Stimulated activated CD8-positive, alpha-beta memory T cell treated with anti-CD3 and anti-CD28 coated beads, Interleukin-2, amount 100 ng/mL, for 48 hours (primary cell): ENCODE measurements at regions not wholly inside any gene's neighbourhood (a gene's known extent, or its start where the extent isn't known, plus 50 kb on each side); places are given as distances from the start of the nearest gene placed in this dataset.

Experiments
- DNase-seq, 2 donors: peaks; one replicate each; pipeline ENCODE4 v3.0.0-alpha.2; 2020; ENCODE audit warnings: low read depth in 2 of 2

GRCh38 chr10:4265964-4266363 lies 481.0 kb upstream of the KLF6 start:
- DNase-seq = no peak

- no peak for DNase-seq
Observed at GRCh38 chr10:4264209-4264865, 479.3 kb upstream of the KLF6 start.

- no peak for DNase-seq
Observed at GRCh38 chr10:4263601-4263921, 478.6 kb upstream of the KLF6 start.

GRCh38 chr10:4262870-4263600 lies 478.0 kb upstream of the KLF6 start:
- DNase-seq = no peak

GRCh38 chr10:4262449-4262848 lies 477.4 kb upstream of the KLF6 start:
- no peak for DNase-seq

- DNase-seq = no peak
Observed at GRCh38 chr10:4260483-4261124, 475.6 kb upstream of the KLF6 start.

DNA sequence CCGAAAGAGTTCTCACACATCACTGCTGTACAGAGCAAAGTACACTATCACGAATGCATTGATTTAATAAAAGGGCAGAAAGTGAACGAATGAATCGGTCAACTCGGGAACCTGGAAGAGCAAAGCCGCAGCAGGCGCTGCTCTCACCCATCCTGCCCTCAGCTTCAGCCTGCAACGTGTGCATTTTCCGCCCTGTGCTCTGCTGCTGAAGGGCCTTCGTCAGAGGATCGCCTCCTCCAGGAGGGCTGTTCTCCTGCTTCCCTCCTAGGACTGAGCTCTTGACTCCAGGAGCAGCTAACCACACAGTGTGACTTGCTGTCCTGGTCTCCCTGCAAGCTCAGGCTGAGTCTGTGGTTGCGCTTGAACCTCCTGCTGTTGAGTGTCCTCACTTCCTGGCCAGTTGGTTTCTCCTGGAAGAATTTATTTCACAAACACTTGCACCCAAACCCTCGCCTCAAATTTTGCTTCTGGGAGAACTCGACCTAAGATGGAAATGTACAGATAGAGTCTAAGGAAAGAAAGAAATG lies 473.0 kb upstream of the KLF6 start:
- DNase-seq = no peak

DNA sequence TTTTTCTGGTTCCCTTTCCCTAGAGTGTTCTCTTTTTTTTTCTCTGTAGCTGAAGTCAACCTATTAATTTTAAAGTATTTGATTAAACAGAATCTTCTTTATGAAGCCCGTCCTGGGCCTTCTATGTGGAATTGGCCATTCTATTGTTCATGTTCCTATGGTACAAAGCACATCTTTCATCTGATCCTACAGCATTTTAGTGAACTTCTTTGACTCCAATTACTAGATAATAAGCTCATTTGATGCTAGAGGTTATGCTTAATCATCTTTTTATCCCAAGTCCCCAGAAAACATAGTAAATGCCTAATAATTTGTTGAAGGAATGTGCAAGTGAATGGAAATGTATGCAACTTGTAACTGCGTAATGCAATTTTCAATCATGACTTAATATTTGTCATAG lies 472.0 kb upstream of the KLF6 start:
- no peak for DNase-seq

DNA sequence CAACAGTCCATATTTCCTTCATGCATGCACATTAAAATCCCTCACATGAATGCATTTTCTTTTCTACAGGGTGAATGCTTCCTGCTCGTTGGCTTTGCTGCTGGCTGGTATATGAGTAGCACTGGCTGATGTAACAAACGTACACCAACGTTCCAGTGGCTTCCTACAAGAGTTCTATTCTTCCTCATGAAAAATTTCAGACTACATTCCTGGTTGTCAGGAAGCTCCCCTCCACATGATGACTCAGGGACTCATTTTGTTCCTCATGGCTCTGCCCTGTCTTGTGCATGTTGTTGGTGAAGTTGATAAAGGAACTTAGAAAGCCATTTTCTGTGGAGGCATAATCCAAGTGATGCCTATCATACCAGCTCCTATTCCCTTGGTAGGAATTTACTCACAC lies 470.7 kb upstream of the KLF6 start:
- no peak for DNase-seq

DNA sequence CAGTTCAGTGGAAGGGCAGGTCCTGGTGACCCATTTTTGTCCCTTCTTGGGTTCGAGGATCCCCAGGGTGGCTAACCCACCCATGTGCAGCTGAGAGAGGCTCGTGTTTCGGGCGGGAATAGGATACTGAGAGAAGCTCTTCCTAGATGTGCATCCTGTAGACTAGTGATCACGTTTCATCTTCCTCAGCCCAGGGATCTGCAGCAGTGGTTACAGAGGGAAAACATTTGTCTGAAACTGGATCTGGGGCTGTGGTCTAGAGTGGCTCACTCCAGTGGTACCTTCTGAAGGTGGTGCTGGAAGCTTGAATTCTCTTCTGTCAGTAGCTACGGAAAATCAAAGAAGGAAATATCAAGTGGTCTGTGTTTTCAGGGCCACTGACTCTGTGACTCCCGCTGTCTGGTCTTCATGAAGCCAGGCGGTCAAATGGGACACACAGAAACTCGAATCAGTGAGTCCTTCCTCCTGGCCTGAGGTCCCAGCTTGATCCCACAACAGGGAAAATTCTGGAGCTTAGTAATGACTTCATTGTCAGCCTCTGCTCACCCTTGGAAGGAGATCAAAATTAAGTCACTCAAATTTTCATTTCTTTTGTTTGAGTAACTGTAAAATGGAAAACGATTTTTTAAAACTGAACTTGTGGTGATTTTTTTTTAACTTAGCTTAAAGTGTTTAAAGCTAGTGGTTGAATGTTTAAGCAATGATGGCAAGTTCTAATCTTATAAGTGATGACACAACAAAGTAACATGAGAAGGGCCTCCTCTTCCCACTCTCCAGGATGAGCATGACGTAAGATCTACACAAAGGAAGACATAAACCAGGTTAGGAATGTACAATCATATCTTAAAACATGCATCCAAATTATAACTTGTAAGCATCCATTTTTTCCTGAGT lies 469.3 kb upstream of the KLF6 start:
- DNase-seq = no peak

- DNase-seq = no peak
Observed at GRCh38 chr10:4252701-4253100, 467.7 kb upstream of the KLF6 start.

GRCh38 chr10:4250587-4250887 lies 465.5 kb upstream of the KLF6 start:
- no peak for DNase-seq

GRCh38 chr10:4249841-4250586 lies 465.0 kb upstream of the KLF6 start:
- no peak for DNase-seq

DNA sequence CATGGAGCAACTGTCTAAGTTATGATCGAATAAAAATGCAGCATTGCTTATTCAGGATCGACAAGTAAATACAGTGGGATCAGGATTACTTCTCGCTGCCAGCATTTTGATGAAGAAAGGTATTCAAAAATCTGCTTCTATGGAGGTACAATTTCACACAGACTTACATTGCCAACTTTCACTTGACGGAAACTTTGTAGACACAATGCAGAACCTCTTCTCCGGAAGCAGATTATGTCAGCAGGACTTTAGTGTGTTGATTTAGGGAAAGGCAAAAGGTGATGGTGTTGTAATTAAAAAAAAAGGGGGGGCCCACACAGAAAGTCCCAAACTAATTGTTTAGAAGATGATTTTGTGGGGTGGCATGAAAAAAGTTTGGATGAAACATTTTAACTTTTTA lies 462.4 kb upstream of the KLF6 start:
- DNase-seq = no peak

- DNase-seq = no peak
Observed at GRCh38 chr10:4246881-4247358, 461.9 kb upstream of the KLF6 start.

DNA sequence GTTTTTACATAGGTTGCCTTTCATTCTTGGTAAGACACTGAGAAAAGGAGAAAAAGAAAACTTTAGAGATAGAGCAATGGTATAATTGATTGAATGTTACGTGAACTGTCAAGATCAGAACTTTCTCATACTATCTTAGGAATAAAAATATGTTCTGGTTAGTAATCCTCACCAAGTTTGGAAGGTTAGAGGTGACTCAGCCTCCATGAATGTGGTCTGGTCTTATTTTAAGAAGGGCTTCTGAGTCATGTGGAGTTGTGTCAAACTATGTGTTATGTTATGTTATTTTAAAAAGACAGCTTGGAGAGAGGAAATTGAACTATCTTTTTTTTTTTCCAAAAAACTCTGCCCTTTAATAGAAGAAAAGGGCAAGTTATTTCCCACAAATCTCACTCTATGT lies 458.6 kb upstream of the KLF6 start:
- no peak for DNase-seq

GRCh38 chr10:4243169-4243568 lies 458.2 kb upstream of the KLF6 start:
- no peak for DNase-seq

DNA sequence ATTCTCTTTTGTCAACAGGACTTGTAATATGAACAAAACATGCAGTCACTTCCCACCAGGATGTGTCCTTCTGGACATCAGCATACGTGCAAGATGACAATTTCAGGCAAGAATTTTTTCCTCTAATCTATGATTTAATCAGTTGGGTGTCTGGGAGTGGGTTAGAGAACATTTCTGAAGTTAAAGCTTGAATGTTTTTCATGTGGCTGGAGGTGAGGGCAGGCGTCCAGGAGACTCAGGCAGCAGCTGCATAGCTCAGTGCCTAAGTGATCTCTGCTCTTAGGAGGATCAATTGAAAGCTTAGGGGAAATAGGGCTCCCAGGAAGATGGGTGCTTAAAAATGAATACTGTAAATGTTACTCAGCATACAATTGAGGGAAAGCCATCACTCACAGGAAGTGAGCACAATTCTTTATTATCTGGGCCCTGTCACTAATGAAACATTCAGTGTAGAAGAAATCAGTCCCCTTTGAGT lies 457.6 kb upstream of the KLF6 start:
- DNase-seq = no peak

DNA sequence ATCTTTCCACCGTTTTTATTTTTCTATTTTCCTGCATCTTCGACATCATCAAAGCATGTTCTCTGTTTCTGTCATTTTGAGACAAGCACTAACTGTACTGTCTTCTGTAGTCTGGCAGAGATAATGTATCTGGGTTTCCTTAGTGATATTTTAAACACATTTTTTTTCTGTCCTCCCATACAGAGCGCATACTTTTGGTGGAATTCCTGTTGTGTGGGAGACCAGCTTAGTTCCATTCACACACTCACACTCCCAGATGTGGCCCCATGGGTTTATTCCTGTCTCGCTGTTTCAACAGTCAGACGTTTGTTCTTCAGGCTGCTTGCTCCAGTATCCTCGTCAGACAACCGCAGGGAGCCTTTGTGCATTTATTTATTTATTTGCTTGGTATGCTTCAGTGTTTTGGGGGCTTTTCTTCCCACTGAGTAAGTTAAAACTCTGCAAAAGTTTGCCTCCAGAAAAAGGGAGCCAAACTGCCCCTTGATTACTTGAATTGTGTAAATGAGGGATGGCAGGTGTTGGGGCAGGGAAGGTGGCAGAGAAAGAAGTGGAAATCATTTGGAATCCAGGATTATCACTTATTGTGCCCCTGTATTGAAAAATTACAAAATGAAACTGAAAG lies 456.8 kb upstream of the KLF6 start:
- no peak for DNase-seq

GRCh38 chr10:4240608-4241197 lies 455.7 kb upstream of the KLF6 start:
- no peak for DNase-seq
